HUES64 (cell line): ENCODE measurements at regions not wholly inside any gene's neighbourhood (a gene's known extent, or its start where the extent isn't known, plus 50 kb on each side); places are given as distances from the start of the nearest gene placed in this dataset.
"Not testable (repeated sequence)": the region's sequence is repeated elsewhere in the genome, so short reads cannot be mapped to it uniquely, and the experiment has no call there.

Experiments used
- H3K27ac ChIP-seq: 2 replicates; pipeline ENCODE4 v1.7.0; 2013; ENCODE audit warnings: low read depth, low read length, inconsistent platforms
- H3K27me3 ChIP-seq: 2 replicates; pipeline ENCODE4 v1.6.1; 2013; ENCODE audit warnings: mild to moderate bottlenecking, low read length; ENCODE audit not compliant: insufficient read depth
- H3K36me3 ChIP-seq: 2 replicates; pipeline ENCODE4 v1.6.1; 2013; ENCODE audit warnings: mild to moderate bottlenecking, low read length; ENCODE audit not compliant: insufficient read depth
- H3K4me1 ChIP-seq: 2 replicates; pipeline ENCODE4 v1.6.1; 2013; ENCODE audit warnings: mild to moderate bottlenecking, low read length, moderate library complexity; ENCODE audit not compliant: insufficient read depth
- H3K4me3 ChIP-seq: 2 replicates; pipeline ENCODE4 v1.5.1; 2013; ENCODE audit warnings: mild to moderate bottlenecking, low read length, moderate library complexity
- H3K9ac ChIP-seq: 2 replicates; pipeline ENCODE4 v1.6.1; 2013; ENCODE audit warnings: mild to moderate bottlenecking, low read depth, low read length
- H3K9me3 ChIP-seq: 2 replicates; pipeline ENCODE4 v1.6.1; 2013; ENCODE audit warnings: low read depth, low read length; ENCODE audit not compliant: insufficient read depth
- WGBS: fragments of 150-250, 120-280 bp; methylation state at CpG from one replicate; pipeline ENCODE4 v1.1.7; 2013; ENCODE audit warnings: missing lambda C conversion rate; 5-methylcytosine and 5-hydroxymethylcytosine counted together

DNA sequence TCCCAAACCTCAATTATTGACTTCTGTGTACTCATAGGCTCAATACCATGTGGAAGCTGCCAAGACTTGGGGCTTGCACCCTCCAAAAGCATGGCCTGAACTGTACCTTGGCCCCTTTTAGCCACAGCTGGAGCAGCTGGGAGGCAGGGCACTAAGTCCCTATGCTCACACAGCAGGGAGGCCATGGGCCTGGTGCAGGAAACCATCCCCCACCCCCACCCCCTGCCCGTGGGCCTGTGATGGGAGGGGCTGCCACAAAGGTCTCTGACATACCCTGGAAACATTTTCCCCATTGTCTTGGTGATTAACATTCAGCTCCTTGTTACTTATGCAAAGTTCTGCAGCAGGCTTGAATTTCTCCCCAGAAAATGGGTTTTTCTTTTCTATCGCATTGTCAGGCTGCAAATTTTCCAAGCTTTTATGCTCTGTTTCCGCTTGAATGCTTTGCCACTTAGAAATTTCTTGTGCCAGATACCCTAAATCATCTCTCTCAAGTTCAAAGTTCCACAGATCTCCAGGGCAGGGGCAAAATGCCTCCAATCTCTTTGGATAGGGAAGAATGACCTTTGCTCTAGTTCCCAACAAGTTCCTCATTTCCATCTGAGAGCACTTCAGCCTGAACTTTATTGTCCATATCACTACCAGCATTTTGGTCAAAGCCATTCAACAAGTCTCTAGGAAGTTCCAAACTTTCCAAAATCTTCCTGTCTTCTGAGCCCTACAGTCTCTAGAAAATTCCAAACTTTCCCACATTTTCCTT is 141.8 kb downstream of the AHR start:
- WGBS = 57% methylated on average over 3 of the region's 3 CpGs
- not testable (repeated sequence) for H3K36me3 ChIP-seq, H3K4me3 ChIP-seq, H3K9me3 ChIP-seq, H3K27me3 ChIP-seq, H3K4me1 ChIP-seq, H3K9ac ChIP-seq
- peak overlapping the region; percentile 90; the same call in 1 of the 2 replicates for H3K27ac ChIP-seq

DNA sequence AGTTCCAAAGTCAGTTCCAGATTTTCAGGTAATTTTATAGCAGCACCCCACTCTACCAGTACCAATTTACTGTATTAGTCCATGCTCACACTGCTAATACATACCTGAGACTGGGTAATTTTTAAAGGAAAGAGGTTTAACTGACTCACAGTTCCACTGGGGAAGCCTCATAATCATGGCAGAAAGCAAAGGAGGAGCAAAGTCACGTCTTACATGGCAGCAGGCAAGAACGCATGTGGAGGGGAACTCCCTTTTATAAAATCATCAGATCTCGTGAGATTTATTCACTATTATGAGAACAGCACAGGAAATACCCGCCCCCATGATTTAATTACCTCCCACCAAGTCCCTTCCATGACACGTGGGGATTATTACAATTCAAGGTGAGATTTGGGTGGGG is 142.4 kb downstream of the AHR start:
- H3K9me3 ChIP-seq = peaks cover 2% of the 10 kb centered on the region; the same call in 1 of the 2 replicates
- 91% methylated on average over 4 of the region's 5 CpGs for WGBS
- H3K4me1 ChIP-seq = no peaks in the 10 kb centered on the region

GRCh38 chr7:17441557-17441956 is 143.1 kb downstream of the AHR start:
- Histone ChIP-seq H3K9ac (no peak overlapping the region), H3K27ac (no peak overlapping the region; the same call in 1 of the 2 replicates), H3K9me3 (peaks cover 2% of the 10 kb centered on the region; the same call in 1 of the 2 replicates), H3K36me3 (0 out of 2 replicates have a peak, but pooled peaks cover 3% of the 10 kb centered on the region), H3K4me1 (no peaks in the 10 kb centered on the region), H3K4me3 (no peak overlapping the region), H3K27me3 (no peaks in the 10 kb centered on the region)

More for the DNA sequence above, 142.4 kb downstream of the AHR start:
- H3K36me3 ChIP-seq = 0 out of 2 replicates have a peak, but pooled peaks cover 3% of the 10 kb centered on the region
- H3K27ac ChIP-seq = peak overlapping the region; percentile 90; the same call in 1 of the 2 replicates
- no peak overlapping the region for H3K4me3 ChIP-seq
- no peaks in the 10 kb centered on the region for H3K27me3 ChIP-seq
- no peak overlapping the region for H3K9ac ChIP-seq

- Histone ChIP-seq H3K27ac (no peak overlapping the region), H3K4me3 (no peak overlapping the region), H3K4me1 (no peaks in the 10 kb centered on the region), H3K27me3 (no peaks in the 10 kb centered on the region), H3K36me3 (0 out of 2 replicates have a peak, but pooled peaks cover 3% of the 10 kb centered on the region), H3K9me3 (peaks cover 17% of the 10 kb centered on the region), H3K9ac (no peak overlapping the region)
- no CpG with 5 or more reads among the region's 2 CpGs for WGBS
These were observed 145.7 kb downstream of the AHR start for GRCh38 chr7:17444151-17444550.

DNA sequence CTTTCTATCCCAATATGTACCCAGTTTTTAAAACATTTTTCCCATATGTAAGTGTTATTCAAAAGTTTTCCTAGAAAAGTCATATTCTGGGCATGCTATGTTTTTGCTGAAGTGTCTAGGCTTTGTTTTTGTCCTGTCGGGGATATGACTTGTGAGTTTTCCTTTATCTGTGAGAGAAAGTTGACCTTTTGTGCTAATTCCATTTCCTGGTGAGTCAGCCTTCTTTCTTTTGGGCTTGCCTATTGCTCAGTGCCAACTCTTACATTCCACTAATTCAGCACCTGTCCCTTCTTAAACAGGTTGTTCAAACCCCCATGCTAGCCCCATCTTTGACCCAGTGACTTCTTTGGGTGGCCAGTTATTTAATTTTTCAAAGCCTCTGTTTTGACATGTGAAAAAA is 146.2 kb downstream of the AHR start:
- no peaks in the 10 kb centered on the region for H3K27me3 ChIP-seq
- H3K4me3 ChIP-seq = no peak overlapping the region
- H3K27ac ChIP-seq = no peak overlapping the region
- whole genome bisulfite sequencing = 70% methylated on average over 1 of the region's 1 CpG
- peaks cover 17% of the 10 kb centered on the region for H3K9me3 ChIP-seq
- no peaks in the 10 kb centered on the region for H3K4me1 ChIP-seq
- H3K9ac ChIP-seq = no peak overlapping the region
- 0 out of 2 replicates have a peak, but pooled peaks cover 3% of the 10 kb centered on the region for H3K36me3 ChIP-seq

GRCh38 chr7:17446340-17446739 is 147.9 kb downstream of the AHR start:
- Histone ChIP-seq H3K9ac (no peak overlapping the region), H3K36me3 (0 out of 2 replicates have a peak, but pooled peaks cover 3% of the 10 kb centered on the region), H3K27me3 (no peaks in the 10 kb centered on the region), H3K9me3 (peaks cover 17% of the 10 kb centered on the region), H3K27ac (no peak overlapping the region), H3K4me1 (no peaks in the 10 kb centered on the region), H3K4me3 (no peak overlapping the region)
- WGBS = 97% methylated on average over 4 of the region's 4 CpGs

- Histone ChIP-seq H3K27ac (no peak overlapping the region), H3K9me3 (peaks cover 15% of the 10 kb centered on the region), H3K36me3 (no peaks in the 10 kb centered on the region), H3K9ac (no peak overlapping the region), H3K4me3 (no peak overlapping the region), H3K27me3 (no peaks in the 10 kb centered on the region), H3K4me1 (no peaks in the 10 kb centered on the region)
- 92% methylated on average over 1 of the region's 1 CpG for WGBS
These were observed 149.5 kb downstream of the AHR start for GRCh38 chr7:17447728-17448478.

DNA sequence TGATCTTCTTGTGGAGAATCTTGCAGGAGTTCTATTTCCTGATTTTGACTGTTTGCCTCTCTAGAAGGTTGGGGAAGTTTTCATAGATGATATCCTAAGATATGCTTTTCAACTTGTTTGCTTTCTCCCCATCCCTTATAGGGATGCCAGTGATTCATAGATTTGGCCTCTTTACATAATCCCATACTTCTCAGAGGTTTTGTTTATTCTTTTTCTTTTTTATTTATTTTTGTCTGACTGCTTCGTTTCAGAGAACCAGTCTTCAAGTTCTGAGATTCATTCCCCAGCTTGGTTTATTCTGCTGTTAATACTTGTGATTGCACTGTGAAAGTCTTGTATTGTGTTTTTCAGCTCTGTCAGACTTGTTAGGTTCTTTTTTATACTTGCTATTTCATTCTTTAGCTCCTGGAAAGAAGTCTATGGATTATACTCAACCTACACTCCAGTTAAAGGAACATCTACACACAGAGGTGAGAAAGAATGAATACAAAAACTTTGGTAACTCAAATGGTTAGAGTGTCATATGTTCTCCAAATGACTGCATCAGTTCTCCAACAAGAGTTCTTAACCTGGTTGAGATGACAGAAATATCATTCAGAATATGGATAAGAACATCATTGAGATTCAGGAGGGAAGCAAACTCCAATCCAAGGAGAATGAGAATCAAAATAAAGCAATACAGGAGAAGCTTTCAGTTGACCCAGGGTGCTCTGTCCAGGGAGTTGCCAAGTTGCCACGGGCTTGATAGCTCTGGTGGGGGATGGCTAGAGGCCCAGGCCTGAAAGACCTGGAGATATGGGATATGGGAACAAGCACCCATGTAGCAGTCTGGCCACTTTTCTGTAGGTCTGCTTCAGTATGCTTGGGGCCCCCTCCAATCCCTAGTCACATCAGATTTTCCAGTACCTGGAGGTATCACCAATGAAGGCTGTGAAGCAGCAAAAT is 150.3 kb downstream of the AHR start:
- no peak overlapping the region for H3K27ac ChIP-seq
- WGBS = 96% methylated on average over 2 of the region's 2 CpGs

DNA sequence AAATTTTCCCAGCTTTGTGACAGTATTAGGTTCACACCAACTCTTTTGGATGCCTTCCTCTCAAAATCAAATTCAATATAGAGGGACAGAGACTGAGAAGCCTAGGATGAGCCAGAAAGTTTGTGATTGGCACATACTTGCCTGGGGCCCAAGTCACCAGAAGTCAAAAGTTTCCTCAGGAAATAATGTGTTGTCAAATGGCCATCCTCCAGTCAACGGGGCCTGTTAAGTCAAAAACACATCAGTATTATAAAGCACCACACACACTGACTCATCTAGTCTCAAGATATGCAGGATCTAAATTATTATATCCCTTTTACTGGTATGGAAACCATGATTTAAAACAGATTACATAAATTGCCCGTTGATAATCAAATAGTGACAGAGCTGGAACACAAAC is 158.1 kb downstream of the AHR start:
- H3K9me3 ChIP-seq = peaks cover 12% of the 10 kb centered on the region

More for the DNA sequence above, 150.3 kb downstream of the AHR start:
- peaks cover 15% of the 10 kb centered on the region for H3K9me3 ChIP-seq
- no peaks in the 10 kb centered on the region for H3K36me3 ChIP-seq
- H3K4me1 ChIP-seq = no peaks in the 10 kb centered on the region
- no peak overlapping the region for H3K9ac ChIP-seq
- no peak overlapping the region for H3K4me3 ChIP-seq
- H3K27me3 ChIP-seq = no peaks in the 10 kb centered on the region

GRCh38 chr7:17460001-17460400 is 161.5 kb downstream of the AHR start:
- H3K9me3 ChIP-seq = peaks cover 12% of the 10 kb centered on the region

More for the DNA sequence above, 158.1 kb downstream of the AHR start:
- no peak overlapping the region for H3K4me3 ChIP-seq
- no peaks in the 10 kb centered on the region for H3K27me3 ChIP-seq
- 85% methylated on average over 2 of the region's 2 CpGs for WGBS
- H3K36me3 ChIP-seq = no peaks in the 10 kb centered on the region
- no peaks in the 10 kb centered on the region for H3K4me1 ChIP-seq
- H3K9ac ChIP-seq = no peak overlapping the region
- H3K27ac ChIP-seq = no peak overlapping the region

More at GRCh38 chr7:17460001-17460400, 161.5 kb downstream of the AHR start:
- Histone ChIP-seq H3K4me3 (no peak overlapping the region), H3K27me3 (no peaks in the 10 kb centered on the region), H3K9ac (no peak overlapping the region), H3K27ac (no peak overlapping the region), H3K4me1 (peaks cover 4% of the 10 kb centered on the region), H3K36me3 (no peaks in the 10 kb centered on the region)
